Nephron progenitor cell (in vitro differentiated cells): ENCODE measurements at regions not wholly inside any gene's neighbourhood (a gene's known extent, or its start where the extent isn't known, plus 50 kb on each side); places are given as distances from the start of the nearest gene placed in this dataset.

Experiments
- DNase-seq: peaks from one replicate; pipeline ENCODE4 v3.0.0; 2021
- H3K27ac Mint-ChIP-seq: 2 replicates; pipeline ENCODE4 v1.8.0; 2021; ENCODE audit warnings: mild to moderate bottlenecking, moderate library complexity, mixed read lengths
- H3K27me3 Mint-ChIP-seq: 2 replicates; pipeline ENCODE4 v1.8.0; 2021; ENCODE audit warnings: mild to moderate bottlenecking, low read depth, mixed read lengths; ENCODE audit not compliant: poor library complexity
- H3K36me3 Mint-ChIP-seq: 2 replicates; pipeline ENCODE4 v1.8.0; 2021; ENCODE audit warnings: low read depth, mixed read lengths
- H3K4me1 Mint-ChIP-seq: 2 replicates; pipeline ENCODE4 v1.8.0; 2021; ENCODE audit warnings: mixed read lengths
- H3K4me3 Mint-ChIP-seq: 2 replicates; pipeline ENCODE4 v1.8.0; 2021; ENCODE audit warnings: mild to moderate bottlenecking, moderate library complexity, mixed read lengths
- H3K9me3 Mint-ChIP-seq: 2 replicates; pipeline ENCODE4 v1.8.0; 2021; ENCODE audit warnings: mild to moderate bottlenecking, moderate library complexity, mixed read lengths
- TF ChIP-seq, protein P1 (sequence below): fragments of 200-600 bp; sonication (generic); IDR thresholded peaks from 2 replicates; pipeline ENCODE4 v1.5.0; 2021; ENCODE audit warnings: antibody characterized with exemption

DNA sequence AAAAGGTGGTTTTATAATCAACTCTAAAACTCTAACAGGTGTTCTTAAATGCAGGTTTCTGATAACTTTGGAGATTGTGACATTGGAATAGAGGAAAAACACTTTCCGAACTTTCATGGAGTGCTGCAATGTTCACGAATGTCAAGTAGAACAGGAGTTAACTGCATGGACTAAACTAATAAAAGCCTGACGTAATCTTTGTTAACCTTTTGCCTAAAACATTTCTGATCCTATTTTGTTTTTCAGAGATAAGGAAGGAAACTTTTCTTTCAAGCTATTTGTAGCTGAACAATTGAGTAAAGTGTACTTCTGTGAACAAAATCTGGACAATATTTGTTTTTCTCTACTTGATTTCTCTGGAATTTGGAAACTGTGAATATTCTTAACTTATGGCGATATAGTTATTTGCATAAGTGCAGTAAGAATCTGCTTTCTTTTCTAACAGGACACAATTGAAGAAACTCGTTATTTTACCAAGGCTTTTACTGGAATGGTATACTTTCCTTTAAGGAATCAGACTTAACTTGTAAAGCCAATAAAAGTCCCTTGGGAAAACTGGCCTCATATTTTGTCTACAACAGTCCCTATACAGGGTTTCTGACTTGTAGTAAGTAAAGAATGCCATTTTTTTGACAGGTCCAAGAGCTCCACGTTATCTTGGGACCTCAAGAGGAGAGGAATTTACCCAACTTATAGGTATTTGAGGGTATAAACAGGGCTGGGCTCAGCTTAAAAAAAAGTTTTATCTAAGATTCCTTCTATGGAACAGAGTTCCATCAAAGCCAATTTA lies 154.7 kb downstream of the NXNL2 start:
- Mint-ChIP-seq H3K27ac (no peak overlapping the region), H3K27me3 (no peaks in the 10 kb centered on the region), H3K4me1 (peaks cover 12% of the 10 kb centered on the region), H3K9me3 (peaks cover 76% of the 10 kb centered on the region), H3K4me3 (no peak overlapping the region), H3K36me3 (peaks cover 22% of the 10 kb centered on the region)
- TF ChIP-seq, protein P1, sequence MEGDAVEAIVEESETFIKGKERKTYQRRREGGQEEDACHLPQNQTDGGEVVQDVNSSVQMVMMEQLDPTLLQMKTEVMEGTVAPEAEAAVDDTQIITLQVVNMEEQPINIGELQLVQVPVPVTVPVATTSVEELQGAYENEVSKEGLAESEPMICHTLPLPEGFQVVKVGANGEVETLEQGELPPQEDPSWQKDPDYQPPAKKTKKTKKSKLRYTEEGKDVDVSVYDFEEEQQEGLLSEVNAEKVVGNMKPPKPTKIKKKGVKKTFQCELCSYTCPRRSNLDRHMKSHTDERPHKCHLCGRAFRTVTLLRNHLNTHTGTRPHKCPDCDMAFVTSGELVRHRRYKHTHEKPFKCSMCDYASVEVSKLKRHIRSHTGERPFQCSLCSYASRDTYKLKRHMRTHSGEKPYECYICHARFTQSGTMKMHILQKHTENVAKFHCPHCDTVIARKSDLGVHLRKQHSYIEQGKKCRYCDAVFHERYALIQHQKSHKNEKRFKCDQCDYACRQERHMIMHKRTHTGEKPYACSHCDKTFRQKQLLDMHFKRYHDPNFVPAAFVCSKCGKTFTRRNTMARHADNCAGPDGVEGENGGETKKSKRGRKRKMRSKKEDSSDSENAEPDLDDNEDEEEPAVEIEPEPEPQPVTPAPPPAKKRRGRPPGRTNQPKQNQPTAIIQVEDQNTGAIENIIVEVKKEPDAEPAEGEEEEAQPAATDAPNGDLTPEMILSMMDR: no peak
- DNase-seq: no peak

DNA sequence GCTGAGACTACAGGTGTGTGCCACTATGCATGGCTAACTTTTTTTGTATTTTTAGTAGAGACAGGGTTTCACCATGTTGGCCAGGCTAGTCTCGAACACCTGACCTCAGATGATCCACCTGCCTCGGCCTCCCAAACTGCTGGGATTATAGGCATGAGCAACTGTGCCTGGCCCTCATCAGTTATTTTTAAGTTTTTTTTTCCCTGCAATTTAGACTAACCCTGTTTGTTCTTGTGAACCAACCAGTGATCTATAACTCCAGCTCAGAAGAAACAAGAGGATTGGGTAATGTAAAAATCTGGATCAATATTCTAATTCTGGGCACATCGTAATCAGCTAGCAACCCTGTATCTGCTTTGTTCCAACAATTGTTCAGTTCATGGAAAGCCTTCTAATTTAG lies 155.7 kb downstream of the NXNL2 start:
- Mint-ChIP-seq H3K4me1 (peaks cover 10% of the 10 kb centered on the region), H3K27me3 (no peaks in the 10 kb centered on the region), H3K36me3 (peaks cover 22% of the 10 kb centered on the region), H3K9me3 (peaks cover 76% of the 10 kb centered on the region), H3K4me3 (no peak overlapping the region), H3K27ac (no peak overlapping the region)
- TF ChIP-seq, protein P1: no peak
- DNase-seq: no peak

DNA sequence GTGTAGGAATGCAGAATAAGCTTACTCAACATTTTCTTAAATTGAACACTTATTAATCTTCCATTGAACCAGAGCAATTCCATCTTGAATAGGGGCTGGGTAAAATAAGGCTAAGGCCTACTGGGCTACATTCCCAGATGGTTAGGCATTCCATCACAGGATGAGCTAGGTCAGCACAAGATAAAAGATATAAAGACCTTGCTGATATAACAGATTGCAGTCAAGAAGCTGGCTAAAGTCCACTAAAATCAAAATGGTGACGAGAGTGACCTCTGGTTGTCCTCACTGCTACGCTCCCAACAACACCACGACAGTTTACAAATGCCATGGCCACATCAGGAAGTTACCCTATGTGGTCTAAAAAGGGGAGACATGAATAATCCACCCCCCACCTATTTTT lies 156.1 kb downstream of the NXNL2 start:
- TF ChIP-seq, protein P1: no peak
- no peak for DNase-seq
- H3K4me3 Mint-ChIP-seq: no peak overlapping the region
- peaks cover 22% of the 10 kb centered on the region for H3K36me3 Mint-ChIP-seq
- H3K4me1 Mint-ChIP-seq: peaks cover 10% of the 10 kb centered on the region
- no peak overlapping the region for H3K27ac Mint-ChIP-seq
- H3K27me3 Mint-ChIP-seq: no peaks in the 10 kb centered on the region
- peaks cover 76% of the 10 kb centered on the region for H3K9me3 Mint-ChIP-seq

DNA sequence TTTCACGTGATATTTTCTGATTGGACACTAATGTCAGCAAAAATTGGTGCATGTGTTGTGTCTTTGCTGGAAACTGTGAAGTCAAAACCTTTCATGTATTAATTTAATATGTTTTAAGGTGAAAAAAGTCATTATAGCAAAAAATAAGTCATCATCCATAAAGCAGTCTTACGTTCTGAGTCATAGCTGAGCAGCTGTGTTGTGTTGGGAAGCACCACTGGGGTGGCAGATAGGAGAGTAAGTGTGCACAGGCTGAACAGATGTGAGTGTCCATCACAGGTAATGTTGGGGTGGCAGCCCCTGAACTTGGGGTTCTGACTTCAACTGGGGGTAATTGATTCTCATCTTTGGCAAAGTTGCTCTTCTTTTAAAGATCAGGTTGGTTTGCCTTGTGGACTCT lies 156.8 kb downstream of the NXNL2 start:
- no peak for DNase-seq
- Mint-ChIP-seq H3K27ac (no peak overlapping the region), H3K27me3 (no peaks in the 10 kb centered on the region), H3K4me1 (peaks cover 10% of the 10 kb centered on the region), H3K4me3 (no peak overlapping the region), H3K36me3 (peaks cover 22% of the 10 kb centered on the region), H3K9me3 (peaks cover 72% of the 10 kb centered on the region)
- TF ChIP-seq, protein P1: no peak

DNA sequence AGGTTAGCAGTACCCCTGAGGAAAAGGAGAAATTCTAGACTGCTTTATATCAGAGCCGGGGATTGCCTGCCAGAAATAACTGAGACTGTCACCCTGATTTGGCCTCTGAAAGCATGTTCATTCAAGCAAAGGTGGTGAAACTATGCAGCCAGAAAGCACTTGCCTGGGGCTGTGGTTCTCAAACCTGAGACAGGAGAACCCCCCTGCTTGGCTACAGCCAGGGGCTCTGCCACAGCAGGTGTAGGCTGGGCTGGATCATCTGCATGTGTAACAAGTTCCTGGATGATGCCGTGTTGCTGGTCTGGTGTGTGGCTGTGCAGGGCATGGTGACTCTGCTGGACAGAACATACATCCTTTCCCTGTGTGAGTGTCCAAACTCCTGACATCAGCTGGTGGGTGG lies 157.8 kb downstream of the NXNL2 start:
- TF ChIP-seq, protein P1: no peak
- H3K36me3 Mint-ChIP-seq: peaks cover 22% of the 10 kb centered on the region
- H3K27me3 Mint-ChIP-seq: no peaks in the 10 kb centered on the region
- no peak for DNase-seq
- H3K27ac Mint-ChIP-seq: no peak overlapping the region
- no peak overlapping the region for H3K4me3 Mint-ChIP-seq
- H3K4me1 Mint-ChIP-seq: peaks cover 20% of the 10 kb centered on the region
- H3K9me3 Mint-ChIP-seq: peaks cover 65% of the 10 kb centered on the region

DNA sequence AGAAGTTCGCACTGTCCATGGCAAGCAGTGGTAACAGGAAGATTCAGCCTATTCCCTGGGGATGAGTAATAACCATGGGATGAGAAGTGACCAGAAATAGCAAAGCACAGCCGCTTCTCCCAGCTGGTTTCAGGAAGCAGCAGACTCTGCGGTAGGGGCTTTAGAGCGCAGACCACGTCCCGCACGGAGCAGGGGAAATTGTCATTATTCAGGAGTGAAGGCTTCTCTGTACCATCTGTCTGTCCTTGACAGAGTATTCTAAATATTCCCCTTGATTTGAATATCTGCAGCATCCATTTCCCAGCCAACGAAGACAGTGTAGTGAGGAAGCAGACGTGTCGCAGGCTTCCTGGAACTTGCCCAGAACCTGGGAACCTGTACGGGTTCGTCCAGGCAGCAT lies 159.6 kb downstream of the NXNL2 start:
- H3K36me3 Mint-ChIP-seq: peaks cover 19% of the 10 kb centered on the region
- DNase-seq: no peak
- peak overlapping the region; percentile 26 for H3K27ac Mint-ChIP-seq
- no peaks in the 10 kb centered on the region for H3K27me3 Mint-ChIP-seq
- peaks cover 38% of the 10 kb centered on the region for H3K4me1 Mint-ChIP-seq
- no peak overlapping the region for H3K4me3 Mint-ChIP-seq
- peaks cover 59% of the 10 kb centered on the region for H3K9me3 Mint-ChIP-seq
- TF ChIP-seq, protein P1: no peak
